ENCODE measurements at regions not wholly inside any gene's neighbourhood (a gene's known extent, or its start where the extent isn't known, plus 50 kb on each side); places are given as distances from the start of the nearest gene placed in this dataset.

- H3K36me3 ChIP-seq (ENCODE audit: control insufficient read depth in 2 of 2, extremely low read depth in 1 of 2, insufficient read depth in 2 of 2, low read length in 2 of 2) = no peaks in the 10 kb centered on the region
- no peak overlapping the region for H3K4me3 ChIP-seq (ENCODE audit: control insufficient read depth in 2 of 3, extremely low read depth in 1 of 3, insufficient read depth in 2 of 3, low read depth in 1 of 3, low read length in 3 of 3)
- H3K4me1 ChIP-seq (ENCODE audit: control insufficient read depth, extremely low read depth, insufficient read depth, low read length) = no peaks in the 10 kb centered on the region
- no peak overlapping the region for H3K27ac ChIP-seq (ENCODE audit: control insufficient read depth, insufficient read depth, low read length)
- dilution Hi-C loops (cut with MboI; ENCODE audit: extremely low pct_ligation_motif_present, low sequenced_read_pairs) = no loop called here
- FAIRE-seq (no peak), DNase-seq (ENCODE audit: low read depth, low spot score) (no peak)
- no peak overlapping the region for H2AFZ ChIP-seq (ENCODE audit: control insufficient read depth, low read length)
- H3K9me1 ChIP-seq (ENCODE audit: control insufficient read depth, extremely low read depth, insufficient read depth, low read length) = no peaks in the 10 kb centered on the region
- no peak overlapping the region for H3K4me2 ChIP-seq (ENCODE audit: control insufficient read depth, extremely low read depth, insufficient read depth, low read depth, low read length)
- H3K79me2 ChIP-seq (ENCODE audit: control insufficient read depth, insufficient read depth, low read length) = no peaks in the 10 kb centered on the region
- no peak for TF ChIP-seq EZH2 (IDR thresholded peaks at IDR 0.05; ENCODE audit: low read length)
- TF ChIP-seq CTCF (optimal IDR thresholded peaks at IDR 0.05 in 1 of 3, IDR thresholded peaks at IDR 0.05 in 1 of 3, conservative IDR thresholded peaks at IDR 0.05 in 1 of 3; ENCODE audit: extremely low read depth in 1 of 3, insufficient read depth in 2 of 3, low read length in 3 of 3) = no peak
- no peak overlapping the region for H3K9ac ChIP-seq (ENCODE audit: control insufficient read depth, extremely low read depth, insufficient read depth, low read length)
- no peaks in the 10 kb centered on the region for H3K27me3 ChIP-seq (ENCODE audit: control insufficient read depth, extremely low read depth, insufficient read depth, low read length)
- no peaks in the 10 kb centered on the region for H4K20me1 ChIP-seq (ENCODE audit: control insufficient read depth, extremely low read depth, insufficient read depth, low read length)
- H3K9me3 ChIP-seq (ENCODE audit: control insufficient read depth, low read depth, low read length) = no peaks in the 10 kb centered on the region
Observed at GRCh38 chr9:87294126-87294525, 203.5 kb upstream of the DAPK1 start.

DNA sequence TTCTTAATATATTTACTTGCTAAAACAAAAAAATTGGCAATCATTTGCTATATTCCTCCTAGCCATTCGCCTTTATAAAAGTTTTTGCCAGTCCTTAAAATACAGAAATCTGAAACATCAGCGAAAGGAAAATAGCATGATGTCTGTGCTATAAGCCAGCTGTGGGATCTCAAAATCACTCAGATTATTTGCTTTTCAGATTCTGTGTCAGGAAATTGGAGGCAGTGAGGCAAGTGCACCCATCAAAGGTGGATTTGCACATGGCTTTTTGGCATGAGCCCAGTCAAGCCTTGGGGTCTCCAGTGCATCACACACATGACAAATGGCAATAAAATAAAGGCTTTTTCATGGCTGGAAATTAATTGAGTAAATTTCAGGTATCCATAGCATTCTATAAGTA lies 196.8 kb upstream of the DAPK1 start:
- H3K27ac ChIP-seq (ENCODE audit: control insufficient read depth, insufficient read depth, low read length) = no peak overlapping the region
- H4K20me1 ChIP-seq (ENCODE audit: control insufficient read depth, extremely low read depth, insufficient read depth, low read length) = no peaks in the 10 kb centered on the region
- H3K27me3 ChIP-seq (ENCODE audit: control insufficient read depth, extremely low read depth, insufficient read depth, low read length) = no peaks in the 10 kb centered on the region
- H3K9me3 ChIP-seq (ENCODE audit: control insufficient read depth, low read depth, low read length) = no peaks in the 10 kb centered on the region
- no peak overlapping the region for H3K4me2 ChIP-seq (ENCODE audit: control insufficient read depth, extremely low read depth, insufficient read depth, low read depth, low read length)
- FAIRE-seq = no peak
- no peaks in the 10 kb centered on the region for H3K79me2 ChIP-seq (ENCODE audit: control insufficient read depth, insufficient read depth, low read length)
- TF ChIP-seq EZH2 (IDR thresholded peaks at IDR 0.05; ENCODE audit: low read length) = no peak
- TF ChIP-seq CTCF (optimal IDR thresholded peaks at IDR 0.05 in 1 of 3, IDR thresholded peaks at IDR 0.05 in 1 of 3, conservative IDR thresholded peaks at IDR 0.05 in 1 of 3; ENCODE audit: extremely low read depth in 1 of 3, insufficient read depth in 2 of 3, low read length in 3 of 3) = no peak
- no peak overlapping the region for H3K9ac ChIP-seq (ENCODE audit: control insufficient read depth, extremely low read depth, insufficient read depth, low read length)
- no peaks in the 10 kb centered on the region for H3K36me3 ChIP-seq (ENCODE audit: control insufficient read depth in 2 of 2, extremely low read depth in 1 of 2, insufficient read depth in 2 of 2, low read length in 2 of 2)
- dilution Hi-C loops (cut with MboI; ENCODE audit: extremely low pct_ligation_motif_present, low sequenced_read_pairs) = no loop called here
- H3K4me1 ChIP-seq (ENCODE audit: control insufficient read depth, extremely low read depth, insufficient read depth, low read length) = no peaks in the 10 kb centered on the region
- no peaks in the 10 kb centered on the region for H3K9me1 ChIP-seq (ENCODE audit: control insufficient read depth, extremely low read depth, insufficient read depth, low read length)
- no peak overlapping the region for H3K4me3 ChIP-seq (ENCODE audit: control insufficient read depth in 2 of 3, extremely low read depth in 1 of 3, insufficient read depth in 2 of 3, low read depth in 1 of 3, low read length in 3 of 3)
- no peak for DNase-seq (ENCODE audit: low read depth, low spot score)
- H2AFZ ChIP-seq (ENCODE audit: control insufficient read depth, low read length) = no peak overlapping the region
